GM21723 (cell line): ENCODE measurements at regions not wholly inside any gene's neighbourhood (a gene's known extent, or its start where the extent isn't known, plus 50 kb on each side); places are given as distances from the start of the nearest gene placed in this dataset.
"Not testable (repeated sequence)": the region's sequence is repeated elsewhere in the genome, so short reads cannot be mapped to it uniquely, and the experiment has no call there.

ENCODE experiments used
- ATAC-seq: cut with Tn5 transposase; IDR thresholded peaks from one replicate; pipeline ENCODE4 v1.9.1; 2021; ENCODE audit warnings: mild to moderate bottlenecking, moderate library complexity; ENCODE audit not compliant: unreplicated experiment

- no peak for ATAC-seq
Observed at GRCh38 chr6:113701552-113702254, 155.4 kb upstream of the MARCKS start.

GRCh38 chr6:113707194-113707593 is 150.0 kb upstream of the MARCKS start:
- no peak for ATAC-seq

GRCh38 chr6:113709936-113710509 is 147.1 kb upstream of the MARCKS start:
- no peak for ATAC-seq

- ATAC-seq: no peak
Observed at GRCh38 chr6:113713665-113714064, 143.5 kb upstream of the MARCKS start.

GRCh38 chr6:113718588-113718987 is 138.6 kb upstream of the MARCKS start:
- ATAC-seq: no peak

GRCh38 chr6:113719064-113719463 is 138.1 kb upstream of the MARCKS start:
- ATAC-seq: no peak

GRCh38 chr6:113719545-113719944 is 137.6 kb upstream of the MARCKS start:
- no peak for ATAC-seq

GRCh38 chr6:113723182-113723581 is 134.0 kb upstream of the MARCKS start:
- no peak for ATAC-seq

- not testable (repeated sequence) for ATAC-seq
Observed at GRCh38 chr6:113724927-113725326, 132.2 kb upstream of the MARCKS start.

- ATAC-seq: no peak
Observed at GRCh38 chr6:113731541-113731940, 125.6 kb upstream of the MARCKS start.

- ATAC-seq: no peak
Observed at GRCh38 chr6:113732384-113732966, 124.7 kb upstream of the MARCKS start.

GRCh38 chr6:113733381-113733780 is 123.8 kb upstream of the MARCKS start:
- ATAC-seq: no peak

- no peak for ATAC-seq
Observed at GRCh38 chr6:113734982-113735381, 122.2 kb upstream of the MARCKS start.

- no peak for ATAC-seq
Observed at GRCh38 chr6:113735491-113735890, 121.7 kb upstream of the MARCKS start.

GRCh38 chr6:113736978-113737377 is 120.2 kb upstream of the MARCKS start:
- ATAC-seq: no peak

GRCh38 chr6:113739041-113739655 is 118.0 kb upstream of the MARCKS start:
- ATAC-seq: no peak

- no peak for ATAC-seq
Observed at GRCh38 chr6:113741651-113742050, 115.5 kb upstream of the MARCKS start.

GRCh38 chr6:113742342-113742741 is 114.8 kb upstream of the MARCKS start:
- no peak for ATAC-seq

GRCh38 chr6:113744861-113745260 is 112.3 kb upstream of the MARCKS start:
- ATAC-seq: no peak

GRCh38 chr6:113750151-113750855 is 106.8 kb upstream of the MARCKS start:
- no peak for ATAC-seq

- ATAC-seq: no peak
Observed at GRCh38 chr6:113754291-113754690, 102.9 kb upstream of the MARCKS start.
